ENCODE measurements at regions not wholly inside any gene's neighbourhood (a gene's known extent, or its start where the extent isn't known, plus 50 kb on each side); places are given as distances from the start of the nearest gene placed in this dataset.

- H3K9me2 ChIP-seq (ENCODE audit: insufficient read depth, low read length), result no peaks in the 10 kb centered on the region
- no peaks in the 10 kb centered on the region for H3F3A ChIP-seq (ENCODE audit: insufficient read depth, low read length, poor library complexity, severe bottlenecking)
- H3K9ac ChIP-seq (ENCODE audit: low read length), result no peak overlapping the region
- no peaks in the 10 kb centered on the region for H3K36me3 ChIP-seq (ENCODE audit: insufficient read depth, low read length)
- H3K27me3 ChIP-seq (ENCODE audit: insufficient read depth, low read depth, low read length), result no peaks in the 10 kb centered on the region
- H3K4me3 ChIP-seq (ENCODE audit: low read length), result no peak overlapping the region
- no peaks in the 10 kb centered on the region for H4K20me1 ChIP-seq (ENCODE audit: insufficient read depth)
- no peak for TF ChIP-seq EZH2 (IDR thresholded peaks at IDR 0.05; ENCODE audit: borderline replicate concordance, insufficient read depth, low read length, poor library complexity, severe bottlenecking)
- TF ChIP-seq CTCF (IDR thresholded peaks at IDR 0.05; ENCODE audit: poor library complexity, severe bottlenecking), result no peak
- TF ChIP-seq EP300 (conservative IDR thresholded peaks at IDR 0.05; ENCODE audit: poor library complexity, severe bottlenecking), result no peak
- no peak for TF ChIP-seq MXI1 (conservative IDR thresholded peaks at IDR 0.05; ENCODE audit: poor library complexity, severe bottlenecking)
- TF ChIP-seq, protein P1, sequence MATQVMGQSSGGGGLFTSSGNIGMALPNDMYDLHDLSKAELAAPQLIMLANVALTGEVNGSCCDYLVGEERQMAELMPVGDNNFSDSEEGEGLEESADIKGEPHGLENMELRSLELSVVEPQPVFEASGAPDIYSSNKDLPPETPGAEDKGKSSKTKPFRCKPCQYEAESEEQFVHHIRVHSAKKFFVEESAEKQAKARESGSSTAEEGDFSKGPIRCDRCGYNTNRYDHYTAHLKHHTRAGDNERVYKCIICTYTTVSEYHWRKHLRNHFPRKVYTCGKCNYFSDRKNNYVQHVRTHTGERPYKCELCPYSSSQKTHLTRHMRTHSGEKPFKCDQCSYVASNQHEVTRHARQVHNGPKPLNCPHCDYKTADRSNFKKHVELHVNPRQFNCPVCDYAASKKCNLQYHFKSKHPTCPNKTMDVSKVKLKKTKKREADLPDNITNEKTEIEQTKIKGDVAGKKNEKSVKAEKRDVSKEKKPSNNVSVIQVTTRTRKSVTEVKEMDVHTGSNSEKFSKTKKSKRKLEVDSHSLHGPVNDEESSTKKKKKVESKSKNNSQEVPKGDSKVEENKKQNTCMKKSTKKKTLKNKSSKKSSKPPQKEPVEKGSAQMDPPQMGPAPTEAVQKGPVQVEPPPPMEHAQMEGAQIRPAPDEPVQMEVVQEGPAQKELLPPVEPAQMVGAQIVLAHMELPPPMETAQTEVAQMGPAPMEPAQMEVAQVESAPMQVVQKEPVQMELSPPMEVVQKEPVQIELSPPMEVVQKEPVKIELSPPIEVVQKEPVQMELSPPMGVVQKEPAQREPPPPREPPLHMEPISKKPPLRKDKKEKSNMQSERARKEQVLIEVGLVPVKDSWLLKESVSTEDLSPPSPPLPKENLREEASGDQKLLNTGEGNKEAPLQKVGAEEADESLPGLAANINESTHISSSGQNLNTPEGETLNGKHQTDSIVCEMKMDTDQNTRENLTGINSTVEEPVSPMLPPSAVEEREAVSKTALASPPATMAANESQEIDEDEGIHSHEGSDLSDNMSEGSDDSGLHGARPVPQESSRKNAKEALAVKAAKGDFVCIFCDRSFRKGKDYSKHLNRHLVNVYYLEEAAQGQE (IDR thresholded peaks at IDR 0.05; ENCODE audit: borderline replicate concordance), result no peak
- no peak for TF ChIP-seq RAD21 (conservative IDR thresholded peaks at IDR 0.05)
- no peak for TF ChIP-seq SMC3 (conservative IDR thresholded peaks at IDR 0.05; ENCODE audit: poor library complexity)
- no peak for TF ChIP-seq POLR2AphosphoS5 (IDR thresholded peaks at IDR 0.05)
- no peak for TF ChIP-seq TAF1 (IDR thresholded peaks at IDR 0.05; ENCODE audit: low read depth)
- no peaks in the 10 kb centered on the region for H3K9me3 ChIP-seq (ENCODE audit: low read length)
- H3K4me2 ChIP-seq (ENCODE audit: low read length), result no peak overlapping the region
- no peak overlapping the region for H3K27ac ChIP-seq (ENCODE audit: low read length)
- H2AFZ ChIP-seq (ENCODE audit: low read depth, low read length), result no peak overlapping the region
- H3K79me2 ChIP-seq (replicated peaks; ENCODE audit: insufficient read depth, low read length), result no peaks in the 10 kb centered on the region
Measured at GRCh38 chr20:20939006-20939405, 167.2 kb downstream of the LINC00237 start.

DNA sequence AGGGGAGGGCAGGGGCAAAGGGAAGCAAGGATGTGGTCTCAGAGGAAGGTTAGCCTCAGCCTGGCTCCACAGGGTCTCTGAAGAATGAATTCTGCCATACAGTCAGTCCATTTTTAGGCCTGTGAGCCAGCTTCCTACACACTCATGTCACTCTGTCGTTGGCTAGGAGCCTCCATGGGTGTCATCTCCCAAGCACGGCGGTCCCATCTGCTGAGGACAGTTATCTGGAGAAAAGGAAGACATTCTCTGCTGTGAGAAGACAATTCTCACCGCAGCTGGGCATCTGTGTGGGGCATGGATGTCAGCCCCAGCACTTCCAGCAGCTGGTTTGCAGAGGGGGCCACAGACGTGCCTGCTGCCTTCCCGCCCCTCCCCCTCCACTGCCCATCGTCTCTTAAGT, 167.6 kb downstream of the LINC00237 start:
- no peaks in the 10 kb centered on the region for H3K36me3 ChIP-seq (ENCODE audit: insufficient read depth, low read length)
- H3K4me2 ChIP-seq (ENCODE audit: low read length), result no peak overlapping the region
- TF ChIP-seq SMC3 (conservative IDR thresholded peaks at IDR 0.05; ENCODE audit: poor library complexity), result no peak
- no peak for TF ChIP-seq EZH2 (IDR thresholded peaks at IDR 0.05; ENCODE audit: borderline replicate concordance, insufficient read depth, low read length, poor library complexity, severe bottlenecking)
- TF ChIP-seq EP300 (conservative IDR thresholded peaks at IDR 0.05; ENCODE audit: poor library complexity, severe bottlenecking), result no peak
- no peak for TF ChIP-seq TAF1 (IDR thresholded peaks at IDR 0.05; ENCODE audit: low read depth)
- TF ChIP-seq RAD21 (conservative IDR thresholded peaks at IDR 0.05), result no peak
- H3K27ac ChIP-seq (ENCODE audit: low read length), result no peak overlapping the region
- no peak overlapping the region for H3K4me3 ChIP-seq (ENCODE audit: low read length)
- H3K9me3 ChIP-seq (ENCODE audit: low read length), result no peaks in the 10 kb centered on the region
- no peaks in the 10 kb centered on the region for H3K79me2 ChIP-seq (replicated peaks; ENCODE audit: insufficient read depth, low read length)
- H3K27me3 ChIP-seq (ENCODE audit: insufficient read depth, low read depth, low read length), result no peaks in the 10 kb centered on the region
- no peaks in the 10 kb centered on the region for H3F3A ChIP-seq (ENCODE audit: insufficient read depth, low read length, poor library complexity, severe bottlenecking)
- no peaks in the 10 kb centered on the region for H4K20me1 ChIP-seq (ENCODE audit: insufficient read depth)
- H3K9me2 ChIP-seq (ENCODE audit: insufficient read depth, low read length), result no peaks in the 10 kb centered on the region
- no peak overlapping the region for H3K9ac ChIP-seq (ENCODE audit: low read length)
- no peak overlapping the region for H2AFZ ChIP-seq (ENCODE audit: low read depth, low read length)
